Heart left ventricle (tissue), 16 donors: ENCODE measurements at regions not wholly inside any gene's neighbourhood (a gene's known extent, or its start where the extent isn't known, plus 50 kb on each side); places are given as distances from the start of the nearest gene placed in this dataset.

Source experiments
- ATAC-seq, 4 donors: fragments of 200-7000 bp; cut with Tn5 transposase; one replicate each; pipeline ENCODE4 v1.9.1; 2020 to 2022; ENCODE audit warnings: moderate library complexity in 4 of 4, mild to moderate bottlenecking in 3 of 4, moderate number of reproducible peaks in 1 of 4
- DNase-seq, 5 donors: peaks; one replicate each; pipeline ENCODE4 v3.0.0-alpha.2; 2020
- H3K27ac ChIP-seq, 12 donors: fragments of 200-600 bp; sonication (generic) in 4 of 12; one replicate each; pipeline versions ENCODE4 v1.5.0 to v1.8.0; 2016 to 2022; ENCODE audit warnings: mild to moderate bottlenecking in 2 of 12
- H3K27me3 ChIP-seq, 9 donors: fragments of 200-600 bp; sonication (generic) in 2 of 9; one replicate each; pipeline versions ENCODE4 v1.5.1 to v1.8.0; 2016 to 2022; ENCODE audit warnings: mild to moderate bottlenecking in 3 of 9
- H3K36me3 ChIP-seq, 9 donors: fragments of 200-600 bp; sonication (generic) in 2 of 9; one replicate each; pipeline versions ENCODE4 v1.5.0 to v1.8.0; 2018 to 2022; ENCODE audit warnings: mild to moderate bottlenecking in 2 of 9
- H3K4me1 ChIP-seq, 12 donors: fragments of 200-600 bp; sonication (generic) in 4 of 12; one replicate each; pipeline versions ENCODE4 v1.5.0 to v1.8.0; 2016 to 2022; ENCODE audit warnings: mild to moderate bottlenecking in 3 of 12
- H3K4me3 ChIP-seq, 12 donors: fragments of 200-600 bp; sonication (generic) in 4 of 12; one replicate each; pipeline versions ENCODE4 v1.5.0 to v1.8.0; 2017 to 2022; ENCODE audit warnings: mild to moderate bottlenecking in 9 of 12, moderate library complexity in 4 of 12
- H3K9me3 ChIP-seq, 12 donors: fragments of 200-600 bp; sonication (generic) in 4 of 12; one replicate each; pipeline versions ENCODE4 v1.5.0 to v1.8.0; 2016 to 2022; ENCODE audit warnings: mild to moderate bottlenecking in 1 of 12
- CTCF ChIP-seq, 12 donors: fragments of 200-600 bp; sonication (generic) in 4 of 12; IDR thresholded peaks; one replicate each; pipeline versions ENCODE4 v1.5.0 to v1.8.0; 2018 to 2022; ENCODE audit warnings: antibody characterized with exemption in 12 of 12, mild to moderate bottlenecking in 5 of 12
- POLR2A ChIP-seq, 2 donors: fragments of 450-650 bp; IDR thresholded peaks; one replicate each; pipeline ENCODE4 v1.6.1; 2017; ENCODE audit warnings: antibody characterized with exemption in 2 of 2, mild to moderate bottlenecking in 2 of 2, moderate library complexity in 2 of 2
- WGBS, 4 donors: extraction: QIAGEN DNeasy Blood & Tissue Kit in 2 of 4; methylation state at CpG; one replicate each; pipeline versions ENCODE4 v1.1.5 to v1.1.7; 2013 to 2018; 5-methylcytosine and 5-hydroxymethylcytosine counted together
- intact Hi-C, 10 donors: fragments of 100-400 bp; cut with DNase I; formaldehyde crosslinking; loops; one replicate each; pipeline versions ENCODE4 v1.11.1 to v1.14.2; 2022
- donor health status: ischemic (EF 13 %, LVEDD 7.1; RV severe dilation, severe dysfunction).
- donor health status: healthy with polysubstance abuse.
- donor health status: DM: no; HTN: yes; CAD: no.
- donor health status: DM: no; HTN: no; CAD: no.
- donor health status: ischemic (EF 25% LVEDD 6.9; RV normal size, moderate dysfunction).
- donor health status: ischemic (EF 25% LVEDD 5.7; RV mildly dilated, moderate dysfunction).
- donor health status: healthy.
- donor health status: DM: yes; HTN: yes; CAD: no.
- donor health status: ischemic (EF 35%, LVEDD 5.7; RV mildly dilated, moderate dysfunction).
- donor health status: nonischemic (EF 11% LVEDD 7.7; RV severe dilation, severe dysfunction).
- donor health status: DM: yes; HTN: yes; CAD: no.
- donor health status: PGD.
- donor health status: ischemic (EF 29% LVEDD 5.4; RV normal size, mild dysfunction).
- donor health status: nonischemic (EF 23%, LVEDD 6.1; RV moderate dilation, normal function).

GRCh38 chr19:13581576-13581975, 75.3 kb upstream of the CACNA1A start:
- Histone ChIP-seq H3K27me3 (peaks cover 0 to 17% (median 0%) of the 10 kb centered on the region in 9 donors), H3K36me3 (no peaks in the 10 kb centered on the region), H3K27ac (no peak overlapping the region), H3K9me3 (peaks cover 0 to 24% (median 11%) of the 10 kb centered on the region in 12 donors), H3K4me3 (no peak overlapping the region), H3K4me1 (no peaks in the 10 kb centered on the region)
- no peak for TF ChIP-seq POLR2A (IDR thresholded peaks at IDR 0.05)
- TF ChIP-seq CTCF (IDR thresholded peaks at IDR 0.05), result no peak
- DNase-seq (no peak), ATAC-seq (no peak)
- WGBS, 4 donors, result 86 to 92% (median 89%) methylated on average over 8 to 9 of the region's 9 CpGs
- intact Hi-C loops, result loop anchor here in 2 of 10 donors (10.0 kb wide), 1 partner anchor 607 kb away; no protein-coding TSS in a partner anchor

- ATAC-seq (no peak), DNase-seq (no peak)
- intact Hi-C loops, result loop anchor here in 2 of 10 donors (10.0 kb wide), 1 partner anchor 605 kb away; no protein-coding TSS in a partner anchor
- Histone ChIP-seq H3K27me3 (peaks cover 0 to 10% (median 0%) of the 10 kb centered on the region in 9 donors), H3K27ac (no peak overlapping the region), H3K36me3 (no peaks in the 10 kb centered on the region), H3K9me3 (peaks cover 0 to 31% (median 17%) of the 10 kb centered on the region in 12 donors), H3K4me3 (no peak overlapping the region), H3K4me1 (no peaks in the 10 kb centered on the region)
- TF ChIP-seq POLR2A (IDR thresholded peaks at IDR 0.05), result no peak
- no peak for TF ChIP-seq CTCF (IDR thresholded peaks at IDR 0.05)
- WGBS, 4 donors, result 60 to 66% (median 63%) methylated on average over 7 of the region's 7 CpGs
Observed at GRCh38 chr19:13579388-13580060, 73.2 kb upstream of the CACNA1A start.

- Histone ChIP-seq H3K4me3 (no peak overlapping the region), H3K27ac (no peak overlapping the region), H3K27me3 (peaks cover 0 to 14% (median 0%) of the 10 kb centered on the region in 9 donors), H3K9me3 (peaks cover 0 to 31% (median 17%) of the 10 kb centered on the region in 12 donors), H3K36me3 (no peaks in the 10 kb centered on the region), H3K4me1 (no peaks in the 10 kb centered on the region)
- no peak for TF ChIP-seq CTCF (IDR thresholded peaks at IDR 0.05)
- no peak for TF ChIP-seq POLR2A (IDR thresholded peaks at IDR 0.05)
- ATAC-seq (no peak), DNase-seq (no peak)
- intact Hi-C loops, result no loop called here
- WGBS, 4 donors, result 77 to 94% (median 84%) methylated on average over 2 of the region's 2 CpGs
Observed at GRCh38 chr19:13576726-13577125, 70.4 kb upstream of the CACNA1A start.

GRCh38 chr19:13574933-13575332, 68.7 kb upstream of the CACNA1A start:
- TF ChIP-seq CTCF (IDR thresholded peaks at IDR 0.05) (peak in 2 of 12 donors; percentile 18 to 20), POLR2A (IDR thresholded peaks at IDR 0.05) (no peak)
- peaks cover 0 to 14% (median 0%) of the 10 kb centered on the region in 9 donors for H3K27me3 ChIP-seq
- no peak overlapping the region for H3K4me3 ChIP-seq
- H3K9me3 ChIP-seq, result peaks cover 0 to 31% (median 17%) of the 10 kb centered on the region in 12 donors
- ATAC-seq, result no peak
- no peak for DNase-seq
- H3K27ac ChIP-seq, result no peak overlapping the region
- H3K4me1 ChIP-seq, result no peaks in the 10 kb centered on the region
- WGBS, 4 donors, result 36 to 53% (median 47%) methylated on average over 11 of the region's 11 CpGs
- H3K36me3 ChIP-seq, result no peaks in the 10 kb centered on the region
- intact Hi-C loops, result no loop called here
